ENCODE measurements at regions not wholly inside any gene's neighbourhood (a gene's known extent, or its start where the extent isn't known, plus 50 kb on each side); places are given as distances from the start of the nearest gene placed in this dataset.
A peak's percentile ranks its signal among the peaks of the same experiment; 100 is the strongest.
"Not testable (repeated sequence)": the region's sequence is repeated elsewhere in the genome, so short reads cannot be mapped to it uniquely, and the experiment has no call there.

DNA sequence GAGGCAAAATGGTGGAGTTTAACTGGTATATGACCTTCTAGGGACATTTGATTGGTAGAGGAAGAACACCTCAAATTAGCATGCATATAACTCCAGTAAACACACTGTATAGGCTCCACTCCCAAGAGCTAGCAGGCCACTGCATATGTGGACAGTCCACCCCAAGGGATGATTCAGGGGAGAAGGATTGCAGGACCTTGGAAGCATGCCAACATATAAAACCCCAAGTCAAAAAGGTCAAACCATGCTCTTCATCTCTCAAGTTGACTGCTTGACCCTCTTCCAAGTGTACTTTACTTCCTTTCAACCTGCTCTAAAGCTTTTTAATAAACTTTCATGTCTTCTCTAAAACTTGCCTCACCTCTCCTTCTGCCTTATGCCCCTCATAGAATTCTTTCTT, 459.9 kb upstream of the CCDC179 start:
- H3K4me3 ChIP-seq = no peak overlapping the region
- intact Hi-C loops (cut with DNase I; ENCODE audit: low total_unique reads) = no loop called here
- H3K9me3 ChIP-seq = peaks cover 6 to 16% (median 13%) of the 10 kb centered on the region in 4 donors
- no peaks in the 10 kb centered on the region for H3K4me1 ChIP-seq
- TF ChIP-seq POLR2AphosphoS5 (IDR thresholded peaks at IDR 0.05) (no peak), EP300 (IDR thresholded peaks at IDR 0.05) (no peak), POLR2A (IDR thresholded peaks at IDR 0.05) (no peak), CTCF (IDR thresholded peaks at IDR 0.05) (no peak)
- no peak for DNase-seq
- no peak overlapping the region for H3K27ac ChIP-seq
- no peaks in the 10 kb centered on the region for H3K36me3 ChIP-seq
- H3K27me3 ChIP-seq = no peaks in the 10 kb centered on the region

DNA sequence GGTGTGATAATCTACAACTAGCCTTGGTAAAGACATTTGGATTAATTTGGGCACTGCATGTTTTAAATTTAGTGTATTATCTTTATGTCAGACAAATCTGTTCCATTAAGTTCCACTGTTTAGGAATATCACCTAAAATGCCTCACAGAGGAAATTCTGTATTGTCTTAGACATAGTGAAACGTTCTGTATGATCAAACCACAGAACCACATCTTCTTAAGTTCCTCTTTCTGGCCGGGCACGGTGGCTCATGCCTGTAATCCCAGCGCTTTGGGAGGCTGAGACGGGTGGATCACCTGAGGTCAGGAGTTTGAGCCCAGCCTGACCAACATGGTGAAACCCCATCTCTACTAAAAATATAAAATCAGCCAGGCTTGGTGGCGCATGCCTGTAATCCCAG, 475.3 kb upstream of the CCDC179 start:
- DNase-seq; H3K27me3 ChIP-seq; intact Hi-C loops (cut with DNase I; ENCODE audit: low total_unique reads); H3K9me3 ChIP-seq; H3K36me3 ChIP-seq; H3K4me3 ChIP-seq; H3K4me1 ChIP-seq; H3K27ac ChIP-seq: not testable (repeated sequence)
- 67 to 89% (median 70%) methylated on average over 6 of the region's 6 CpGs for WGBS, 5 donors

DNA sequence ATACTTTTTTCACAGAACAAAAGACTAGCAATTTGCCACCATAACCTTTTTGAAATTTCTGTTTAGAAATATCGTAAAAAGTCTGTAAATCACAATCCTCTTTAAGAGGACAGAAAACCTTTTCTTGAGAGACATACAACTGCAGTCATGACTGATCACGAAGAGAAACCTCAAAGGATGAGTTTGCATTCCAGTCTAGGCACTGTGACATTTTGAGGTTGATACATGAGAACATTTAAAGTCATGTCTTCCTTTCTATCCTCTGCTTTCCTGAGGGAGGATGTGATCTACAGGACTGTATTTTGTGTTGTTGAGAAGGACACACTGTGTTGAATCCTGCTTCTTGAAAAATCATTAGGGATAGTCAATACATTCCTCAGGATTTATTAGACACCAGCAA, 476.7 kb upstream of the CCDC179 start:
- H3K27me3 ChIP-seq = no peaks in the 10 kb centered on the region
- H3K27ac ChIP-seq = no peak overlapping the region
- H3K36me3 ChIP-seq = no peaks in the 10 kb centered on the region
- intact Hi-C loops (cut with DNase I; ENCODE audit: low total_unique reads) = no loop called here
- no peaks in the 10 kb centered on the region for H3K4me1 ChIP-seq
- TF ChIP-seq POLR2AphosphoS5 (IDR thresholded peaks at IDR 0.05) (no peak), CTCF (IDR thresholded peaks at IDR 0.05) (no peak), POLR2A (IDR thresholded peaks at IDR 0.05) (no peak), EP300 (IDR thresholded peaks at IDR 0.05) (no peak)
- DNase-seq = no peak
- H3K9me3 ChIP-seq = no peaks in the 10 kb centered on the region
- no peak overlapping the region for H3K4me3 ChIP-seq
- WGBS, 5 donors = 71 to 92% (median 86%) methylated on average over 2 of the region's 2 CpGs

GRCh38 chr11:23353611-23354010, 493.3 kb upstream of the CCDC179 start:
- H3K36me3 ChIP-seq = no peaks in the 10 kb centered on the region
- no peak overlapping the region for H3K27ac ChIP-seq
- H3K9me3 ChIP-seq = no peaks in the 10 kb centered on the region
- no peak overlapping the region for H3K4me3 ChIP-seq
- intact Hi-C loops (cut with DNase I; ENCODE audit: low total_unique reads) = no loop called here
- TF ChIP-seq CTCF (IDR thresholded peaks at IDR 0.05) (no peak), EP300 (IDR thresholded peaks at IDR 0.05) (no peak), POLR2A (IDR thresholded peaks at IDR 0.05) (no peak), POLR2AphosphoS5 (IDR thresholded peaks at IDR 0.05) (no peak)
- WGBS, 5 donors = 59 to 69% (median 68%) methylated on average over 2 of the region's 2 CpGs
- DNase-seq = no peak
- no peaks in the 10 kb centered on the region for H3K27me3 ChIP-seq
- H3K4me1 ChIP-seq = no peaks in the 10 kb centered on the region

DNA sequence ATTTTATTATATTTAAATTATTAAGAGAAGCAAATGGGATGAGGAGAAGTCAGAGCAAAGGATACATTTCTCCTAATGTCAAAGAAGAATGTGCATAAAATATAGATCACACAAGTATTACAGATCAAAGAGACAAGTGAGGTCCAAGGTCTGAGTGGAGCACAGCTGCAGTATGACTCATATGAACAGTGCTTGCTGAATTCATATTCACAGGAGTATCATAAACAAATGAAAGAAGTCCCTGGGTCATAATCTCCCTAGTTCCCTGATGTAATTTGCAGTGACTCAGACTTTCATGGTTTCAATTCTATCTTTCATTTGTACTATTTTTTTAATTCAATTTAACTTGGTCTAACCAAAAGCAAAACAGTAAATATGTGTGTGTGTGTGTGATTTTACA, 499.0 kb upstream of the CCDC179 start:
- DNase-seq = peak in 1 of 2 donors; percentile 59
- intact Hi-C loops (cut with DNase I; ENCODE audit: low total_unique reads) = no loop called here
- H3K4me3 ChIP-seq = no peak overlapping the region
- no peaks in the 10 kb centered on the region for H3K4me1 ChIP-seq
- H3K36me3 ChIP-seq = no peaks in the 10 kb centered on the region
- H3K27me3 ChIP-seq = no peaks in the 10 kb centered on the region
- no peaks in the 10 kb centered on the region for H3K9me3 ChIP-seq
- TF ChIP-seq CTCF (IDR thresholded peaks at IDR 0.05) (no peak), POLR2A (IDR thresholded peaks at IDR 0.05) (no peak), POLR2AphosphoS5 (IDR thresholded peaks at IDR 0.05) (no peak), EP300 (IDR thresholded peaks at IDR 0.05) (no peak)
- H3K27ac ChIP-seq = no peak overlapping the region

All from stomach (tissue), 8 donors.